Left cardiac atrium (tissue), 4 donors: ENCODE measurements at regions not wholly inside any gene's neighbourhood (a gene's known extent, or its start where the extent isn't known, plus 50 kb on each side); places are given as distances from the start of the nearest gene placed in this dataset.
"Not testable (repeated sequence)": the region's sequence is repeated elsewhere in the genome, so short reads cannot be mapped to it uniquely, and the experiment has no call there.

Experiments used
- ATAC-seq, 2 donors: fragments of 200-7000 bp; cut with Tn5 transposase; one replicate each; pipeline ENCODE4 v1.9.1; 2020; ENCODE audit warnings: mild to moderate bottlenecking in 2 of 2, moderate library complexity in 2 of 2
- DNase-seq: peaks from one replicate; pipeline ENCODE4 v3.0.0-alpha.2; 2020
- intact Hi-C, 2 donors: fragments of 100-400 bp; cut with DNase I; formaldehyde crosslinking; loops; one replicate each; pipeline versions ENCODE4 v1.14.1 to v1.15.1; 2022 to 2023
- donor health status: DM: no; HTN: yes; CAD: no.
- donor health status: DM: no; HTN: yes; CAD: no; lungs with severe emphysema.
- donor health status: DM: yes; HTN: yes; CAD: no.
- donor health status: Dilated cardiomyopathy.

GRCh38 chr7:56697058-56697457 lies 435.2 kb downstream of the ZNF479 start:
- DNase-seq, ATAC-seq, intact Hi-C loops: not testable (repeated sequence)

- DNase-seq = no peak
- intact Hi-C loops = no loop called here
- no peak for ATAC-seq
These were observed 445.9 kb downstream of the ZNF479 start for GRCh38 chr7:56686276-56686859.

GRCh38 chr7:56639173-56639746 lies 493.0 kb downstream of the ZNF479 start:
- DNase-seq (no peak), ATAC-seq (no peak)
- intact Hi-C loops = no loop called here

GRCh38 chr7:56609852-56610355 lies 493.7 kb upstream of the NUPR2 start:
- intact Hi-C loops = no loop called here
- DNase-seq = no peak
- ATAC-seq = no peak

GRCh38 chr7:56605146-56605545 lies 488.9 kb upstream of the NUPR2 start:
- ATAC-seq (no peak), DNase-seq (no peak)
- intact Hi-C loops = no loop called here

GRCh38 chr7:56578612-56579011 lies 462.4 kb upstream of the NUPR2 start:
- DNase-seq (no peak), ATAC-seq (no peak)
- intact Hi-C loops = no loop called here

GRCh38 chr7:56570968-56571367 lies 454.8 kb upstream of the NUPR2 start:
- DNase-seq (no peak), ATAC-seq (no peak)
- intact Hi-C loops = no loop called here

- intact Hi-C loops = no loop called here
- no peak for DNase-seq
- no peak for ATAC-seq
These were observed 422.6 kb upstream of the NUPR2 start for GRCh38 chr7:56538541-56539429.

GRCh38 chr7:56537952-56538351 lies 421.7 kb upstream of the NUPR2 start:
- intact Hi-C loops = no loop called here
- DNase-seq = peak; percentile 33
- ATAC-seq = peak; percentile 64 to 74

GRCh38 chr7:56537477-56537876 lies 421.3 kb upstream of the NUPR2 start:
- DNase-seq = no peak
- no peak for ATAC-seq
- intact Hi-C loops = no loop called here

GRCh38 chr7:56495165-56495564 lies 378.9 kb upstream of the NUPR2 start:
- no peak for ATAC-seq
- intact Hi-C loops = no loop called here
- DNase-seq = no peak

GRCh38 chr7:56493704-56494450 lies 377.7 kb upstream of the NUPR2 start:
- intact Hi-C loops = no loop called here
- DNase-seq = no peak
- no peak for ATAC-seq

GRCh38 chr7:56493196-56493595 lies 377.0 kb upstream of the NUPR2 start:
- ATAC-seq (no peak), DNase-seq (no peak)
- intact Hi-C loops = no loop called here

- ATAC-seq (no peak), DNase-seq (no peak)
- intact Hi-C loops = no loop called here
These were observed 375.6 kb upstream of the NUPR2 start for GRCh38 chr7:56491636-56492425.

GRCh38 chr7:56483861-56484550 lies 367.8 kb upstream of the NUPR2 start:
- DNase-seq = no peak
- intact Hi-C loops = no loop called here
- ATAC-seq = no peak

GRCh38 chr7:56483153-56483552 lies 366.9 kb upstream of the NUPR2 start:
- no peak for ATAC-seq

GRCh38 chr7:56479748-56480147 lies 363.5 kb upstream of the NUPR2 start:
- ATAC-seq = no peak

More at GRCh38 chr7:56483153-56483552, 366.9 kb upstream of the NUPR2 start:
- intact Hi-C loops = no loop called here
- DNase-seq = no peak

GRCh38 chr7:56479136-56479535 lies 362.9 kb upstream of the NUPR2 start:
- intact Hi-C loops = no loop called here
- no peak for DNase-seq

More at GRCh38 chr7:56479748-56480147, 363.5 kb upstream of the NUPR2 start:
- intact Hi-C loops = no loop called here
- no peak for DNase-seq

More at GRCh38 chr7:56479136-56479535, 362.9 kb upstream of the NUPR2 start:
- no peak for ATAC-seq
